HEK293 (cell line): ENCODE measurements at regions not wholly inside any gene's neighbourhood (a gene's known extent, or its start where the extent isn't known, plus 50 kb on each side); places are given as distances from the start of the nearest gene placed in this dataset.

Experiments
- CTCF ChIP-seq: fragments of 450-650 bp; formaldehyde crosslinking; IDR thresholded peaks from 2 replicates; pipeline ENCODE4 v1.5.1; 2016; ENCODE audit warnings: missing biosample characterization, missing genetic modification characterization
- FEZF1 ChIP-seq: fragments of 450-650 bp; formaldehyde crosslinking; IDR thresholded peaks from 2 replicates; pipeline ENCODE4 v1.5.1; 2016; ENCODE audit warnings: missing biosample characterization, missing genetic modification characterization
- GFI1B ChIP-seq: fragments of 450-650 bp; formaldehyde crosslinking; IDR thresholded peaks from 2 replicates; pipeline ENCODE4 v1.5.1; 2016; ENCODE audit warnings: missing biosample characterization, missing genetic modification characterization
- GLIS1 ChIP-seq: fragments of 450-650 bp; formaldehyde crosslinking; IDR thresholded peaks from 2 replicates; pipeline ENCODE4 v1.5.1; 2016; ENCODE audit warnings: missing biosample characterization, missing genetic modification characterization
- HOXA7 ChIP-seq: sonication (generic); formaldehyde crosslinking; IDR thresholded peaks from 2 replicates; pipeline ENCODE4 v1.8.1; 2022; ENCODE audit warnings: missing genetic modification reagents, borderline replicate concordance
- PATZ1 ChIP-seq: fragments of 450-650 bp; formaldehyde crosslinking; IDR thresholded peaks from 2 replicates; pipeline ENCODE4 v1.5.1; 2016; ENCODE audit warnings: missing biosample characterization, missing genetic modification characterization
- YY1 ChIP-seq: fragments of 450-650 bp; formaldehyde crosslinking; IDR thresholded peaks from 2 replicates; pipeline ENCODE4 v1.5.1; 2018; ENCODE audit warnings: missing biosample characterization, missing genetic modification characterization
- ZNF184 ChIP-seq: fragments of 450-650 bp; IDR thresholded peaks from 2 replicates; pipeline ENCODE4 v1.5.1; 2018; ENCODE audit warnings: missing biosample characterization, mild to moderate bottlenecking, missing genetic modification characterization
- ZNF274 ChIP-seq, 2 experiments: fragments of 200-500 bp in 1 of 2; fragments of 450-650 bp in 1 of 2; sonication (Bioruptor generic) in 1 of 2; formaldehyde crosslinking in 1 of 2; IDR thresholded peaks; 2 replicates each; pipeline versions ENCODE4 v1.5.1 to v1.6.1; 2014 to 2016; ENCODE audit warnings: borderline replicate concordance in 1 of 2, inconsistent platforms in 1 of 2, low read length in 1 of 2, missing biosample characterization in 1 of 2, missing genetic modification characterization in 1 of 2
- ZNF280D ChIP-seq: fragments of 450-650 bp; formaldehyde crosslinking; IDR thresholded peaks from 2 replicates; pipeline ENCODE4 v1.5.1; 2016; ENCODE audit warnings: missing biosample characterization, missing genetic modification characterization
- ZNF670 ChIP-seq: fragments of 450-650 bp; formaldehyde crosslinking; IDR thresholded peaks from 2 replicates; pipeline ENCODE4 v1.5.1; 2016; ENCODE audit warnings: missing biosample characterization, missing genetic modification characterization, low read depth

- TF ChIP-seq CTCF (tag by site-specific recombination) (no peak), YY1 (tag by site-specific recombination) (no peak), PATZ1 (tag by site-specific recombination) (no peak), ZNF184 (tag by site-specific recombination) (no peak), GFI1B (tag by site-specific recombination) (no peak), HOXA7 (CRISPR knock-in tag) (no peak), ZNF670 (tag by site-specific recombination) (no peak), GLIS1 (no peak), ZNF274 (IDR thresholded peaks at IDR 0.05; ENCODE audit: low read length) (no peak), ZNF274 (tag by site-specific recombination; IDR thresholded peaks at IDR 0.05; ENCODE audit: borderline replicate concordance) (no peak), FEZF1 (tag by site-specific recombination) (no peak), ZNF280D (tag by site-specific recombination) (no peak)
Measured at GRCh38 chr4:144411119-144411518, 234.8 kb upstream of the HHIP start.
